ENCODE measurements at regions not wholly inside any gene's neighbourhood (a gene's known extent, or its start where the extent isn't known, plus 50 kb on each side); places are given as distances from the start of the nearest gene placed in this dataset.
"Not testable (repeated sequence)": the region's sequence is repeated elsewhere in the genome, so short reads cannot be mapped to it uniquely, and the experiment has no call there.

DNA sequence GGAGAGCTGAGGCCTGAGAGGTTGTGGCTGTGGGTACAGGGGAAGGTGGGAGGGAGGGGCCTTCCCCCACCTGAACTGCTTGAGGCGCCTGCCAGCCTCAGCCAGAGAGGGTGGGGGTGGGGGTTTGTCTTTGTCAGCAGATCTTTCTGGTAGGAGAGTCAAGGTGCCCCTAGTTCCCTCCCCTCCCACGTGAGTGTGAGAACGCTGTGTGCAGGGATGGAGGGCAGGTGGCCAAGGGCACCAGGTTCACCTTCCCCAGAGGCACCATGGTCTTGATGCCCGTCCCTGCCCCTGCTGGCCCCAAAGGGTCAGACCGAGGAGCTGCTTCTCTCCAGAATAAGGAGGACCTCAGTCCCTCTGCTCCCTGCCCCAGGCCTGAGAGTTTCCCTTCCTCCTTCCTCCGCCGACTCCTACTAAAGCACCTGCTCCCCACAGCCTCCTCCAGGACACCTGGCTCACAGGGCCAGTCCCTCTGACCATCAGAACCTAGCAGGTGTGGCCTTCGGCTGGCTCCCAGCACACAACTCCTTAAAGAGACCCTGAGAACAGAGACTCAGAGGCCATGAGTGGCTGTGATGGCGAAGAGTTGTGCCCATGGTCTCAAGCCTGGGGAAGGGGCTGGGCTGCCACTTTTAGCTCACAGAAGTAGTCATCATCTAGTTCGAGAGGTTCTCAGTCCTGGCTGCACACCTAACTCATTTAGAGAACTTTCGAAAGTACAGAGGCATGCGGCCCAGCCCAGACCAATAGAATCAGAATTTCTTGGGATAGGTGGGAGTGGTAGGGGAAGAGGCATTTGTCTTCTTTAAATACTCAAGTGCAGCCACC is 113.2 kb upstream of the LHX1 start:
- no peak for DNase-seq

DNA sequence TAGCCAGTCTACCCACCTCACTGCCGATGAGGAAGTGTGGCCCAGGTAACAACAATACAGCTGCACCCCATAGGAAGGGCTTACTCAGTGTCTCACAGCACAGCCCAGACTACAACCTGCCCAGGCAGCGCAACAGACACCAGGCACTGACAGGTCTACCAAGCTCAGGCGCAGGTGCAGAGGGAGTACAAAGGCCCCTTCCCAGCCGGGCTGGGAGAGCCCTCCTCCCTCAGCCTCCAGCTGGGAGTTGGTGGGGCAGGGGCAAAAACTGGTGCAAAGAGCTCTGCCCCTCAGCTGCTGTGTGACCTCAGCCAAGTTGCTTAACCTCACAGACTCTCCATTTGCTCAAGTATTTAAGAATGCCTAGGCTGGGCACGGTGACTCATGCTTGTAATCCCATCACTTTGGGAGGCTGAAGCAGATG is 112.6 kb upstream of the LHX1 start:
- no peak for DNase-seq

DNA sequence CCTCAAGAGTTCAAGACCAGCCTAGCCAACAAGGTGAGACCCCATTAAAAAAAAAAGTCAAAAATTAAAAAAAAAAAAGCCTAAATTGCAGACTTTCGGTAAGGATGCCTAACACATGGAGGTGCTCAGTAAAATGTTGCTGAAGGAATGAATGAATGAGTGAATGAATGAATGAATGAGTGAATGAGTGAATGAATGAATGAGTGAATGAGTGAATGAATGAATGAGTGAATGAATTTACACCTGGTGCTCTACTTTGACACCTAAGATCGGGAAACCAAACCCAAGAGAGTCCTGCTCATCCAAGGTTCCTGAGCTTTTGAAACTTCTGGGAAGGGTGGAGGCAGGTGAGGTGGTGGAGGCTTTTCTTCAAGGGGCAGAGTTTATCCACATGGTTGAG is 112.2 kb upstream of the LHX1 start:
- no peak for DNase-seq

DNA sequence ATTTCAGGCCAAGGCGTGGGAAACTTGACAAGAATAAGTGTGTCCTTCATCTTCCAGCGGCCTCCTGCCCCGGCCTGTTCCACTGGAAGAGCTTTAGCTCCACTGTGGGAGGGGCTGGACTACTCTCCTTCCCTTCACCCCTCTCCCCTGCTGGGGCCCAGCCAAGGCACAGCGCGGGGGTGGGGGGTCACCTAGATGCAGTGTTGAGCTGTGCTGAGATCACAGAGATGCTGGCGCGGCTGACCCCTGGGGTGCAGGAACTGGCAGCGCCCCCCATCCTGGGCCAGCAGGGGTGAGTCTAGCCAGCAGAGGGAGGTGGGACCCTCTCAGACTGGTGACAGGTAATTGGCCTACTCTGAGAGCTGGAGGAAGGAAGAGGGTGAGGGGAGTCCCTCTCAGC is 111.8 kb upstream of the LHX1 start:
- no peak for DNase-seq

- DNase-seq, result no peak
Measured at GRCh38 chr17:36825951-36826350, 111.3 kb upstream of the LHX1 start.

DNA sequence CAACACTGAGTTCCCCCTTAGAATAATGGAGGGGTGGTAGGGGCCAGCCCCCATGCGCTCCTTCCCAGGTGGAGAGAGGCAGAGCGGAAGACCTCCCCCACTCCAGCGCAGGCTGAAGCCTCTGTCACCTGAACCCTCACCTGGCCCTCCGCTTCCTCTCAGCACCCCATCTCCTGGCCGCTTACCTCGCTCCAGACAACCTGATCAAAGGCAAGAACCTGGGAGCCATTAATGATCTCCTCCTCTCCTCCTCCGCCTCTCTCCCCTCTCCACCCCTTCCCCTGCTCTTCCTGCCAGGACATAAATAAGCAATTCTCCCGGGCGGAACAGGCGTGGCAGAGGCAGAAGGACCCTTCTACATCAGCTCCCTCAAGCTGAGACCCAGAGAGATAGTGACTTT is 110.2 kb upstream of the LHX1 start:
- no peak for DNase-seq

GRCh38 chr17:36829676-36830075 is 107.6 kb upstream of the LHX1 start:
- DNase-seq, result no peak

DNA sequence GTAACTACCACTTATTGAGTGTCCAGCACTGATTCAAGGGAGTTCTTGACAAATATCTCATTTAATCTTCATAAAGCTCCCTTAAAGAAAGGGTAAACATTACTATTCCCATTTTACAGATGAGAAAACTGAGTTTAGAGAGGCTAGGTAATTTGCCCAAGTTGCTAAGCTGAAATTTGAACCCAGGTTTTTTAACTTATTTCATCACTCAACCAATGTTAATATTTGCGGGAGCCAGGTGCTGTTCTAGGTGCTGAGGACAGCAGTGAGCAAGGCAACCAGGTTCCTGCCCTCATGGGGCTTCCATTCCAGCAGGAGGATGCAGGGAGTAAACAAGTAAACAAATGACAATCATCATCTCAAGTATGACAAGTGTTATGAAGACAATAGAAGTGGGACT is 104.0 kb upstream of the LHX1 start:
- no peak for DNase-seq

- no peak for DNase-seq
Measured at GRCh38 chr17:36835036-36835435, 102.2 kb upstream of the LHX1 start.

DNA sequence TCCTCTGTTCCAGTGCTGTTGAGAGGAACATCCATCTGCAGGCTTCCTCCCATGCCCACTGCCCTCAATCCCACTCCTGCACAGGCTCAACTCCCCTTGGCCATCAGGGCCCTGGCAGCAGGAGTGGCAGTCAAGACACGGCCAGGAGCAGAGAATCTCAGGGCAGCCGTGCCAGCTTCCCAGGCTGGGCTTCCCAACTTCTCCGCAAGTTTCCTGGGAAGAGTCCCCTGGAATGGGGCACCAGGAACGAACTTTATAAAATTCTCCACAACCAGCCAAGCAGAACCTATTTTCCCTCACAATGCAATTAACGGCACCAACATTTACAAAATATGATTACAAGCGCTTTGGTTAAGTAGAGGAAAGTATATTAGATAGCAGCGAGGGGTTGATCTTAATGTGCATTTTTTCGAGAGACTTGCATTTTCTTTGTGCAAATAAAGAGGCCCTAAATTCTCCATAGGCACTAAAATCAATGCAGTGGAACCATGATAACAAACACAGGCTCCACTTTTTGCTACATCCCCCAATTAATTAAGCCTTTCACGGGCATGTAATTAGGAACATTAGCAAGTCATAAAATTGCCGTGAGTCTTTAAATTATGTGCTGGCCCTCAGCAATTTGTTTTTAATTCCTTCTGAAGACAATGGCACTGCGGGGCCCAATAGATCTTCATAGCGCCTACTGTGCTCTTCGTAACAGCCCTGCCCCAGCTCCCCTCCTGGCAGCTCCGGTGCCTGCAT is 99.9 kb upstream of the LHX1 start:
- DNase-seq, result no peak

GRCh38 chr17:36837939-36838272 is 99.4 kb upstream of the LHX1 start:
- DNase-seq, result no peak

DNA sequence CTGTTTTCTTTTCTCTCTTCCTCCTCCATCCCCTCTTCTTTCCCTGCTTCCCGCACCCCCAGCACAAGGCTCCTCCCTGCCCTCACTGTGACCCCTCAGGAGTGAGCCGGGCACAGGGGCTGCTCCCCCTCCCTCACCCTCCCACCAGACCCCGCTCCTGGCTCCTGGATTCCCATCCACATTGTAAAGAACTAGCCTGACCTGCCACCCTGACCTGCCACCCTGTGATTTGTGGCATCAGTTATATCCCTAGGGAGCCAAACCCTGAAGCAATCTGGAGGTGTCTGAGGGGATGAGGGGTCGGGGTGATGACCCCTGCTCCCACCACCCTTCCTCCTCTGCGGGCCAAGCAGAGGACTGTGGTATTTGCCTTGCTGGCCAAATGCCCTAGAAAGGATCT is 98.0 kb upstream of the LHX1 start:
- no peak for DNase-seq

- DNase-seq, result no peak
Measured at GRCh38 chr17:36840796-36841195, 96.5 kb upstream of the LHX1 start.

GRCh38 chr17:36842231-36842819 is 95.0 kb upstream of the LHX1 start:
- DNase-seq, result no peak

DNA sequence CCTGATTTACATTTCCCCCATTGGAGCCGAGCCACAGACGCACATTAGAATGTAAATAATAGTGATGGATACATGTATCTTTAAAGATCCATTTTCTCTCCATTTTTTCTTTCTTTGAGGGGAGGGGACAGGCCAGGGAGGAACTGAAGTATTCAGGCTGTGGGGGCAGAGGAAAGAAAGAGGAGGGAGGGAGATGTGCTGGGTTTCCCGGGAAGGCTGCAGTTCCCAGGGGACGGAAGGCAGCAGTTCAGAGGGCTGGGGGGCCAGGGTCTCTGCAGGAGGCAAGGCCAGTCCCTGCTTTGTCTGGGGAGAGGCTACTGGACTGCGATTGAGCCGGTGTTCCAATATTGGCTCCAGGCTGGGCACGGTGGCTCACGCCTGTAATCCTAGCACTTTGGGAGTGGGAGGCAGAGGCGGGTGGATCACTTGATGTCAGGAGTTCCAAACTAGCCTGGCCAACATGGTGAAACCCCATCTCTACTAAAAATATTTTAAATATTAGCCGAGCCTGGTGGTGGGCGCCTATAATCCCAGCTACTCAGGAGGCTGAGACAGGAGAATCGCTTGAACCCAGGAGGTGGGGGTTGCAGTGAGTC is 94.2 kb upstream of the LHX1 start:
- DNase-seq, result no peak

DNA sequence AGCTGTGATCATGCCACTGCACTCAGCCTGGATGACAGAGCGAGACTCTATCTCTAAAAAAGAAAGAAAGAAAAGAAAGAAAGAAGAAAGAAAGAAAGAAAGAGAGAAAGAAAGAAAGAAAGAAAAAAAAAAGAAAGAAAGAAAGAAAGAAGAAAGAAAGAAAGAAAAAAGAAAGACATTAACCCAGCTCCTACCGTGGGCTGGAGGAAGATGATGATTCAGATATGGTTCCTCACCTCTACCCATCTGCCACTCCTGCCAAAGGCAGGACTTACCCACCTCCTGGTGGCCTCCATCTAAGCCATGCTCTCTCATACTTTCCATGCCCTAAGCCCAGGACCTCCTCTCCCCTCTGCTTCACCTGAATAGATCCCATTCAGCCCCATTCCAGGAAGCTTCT is 93.3 kb upstream of the LHX1 start:
- no peak for DNase-seq

DNA sequence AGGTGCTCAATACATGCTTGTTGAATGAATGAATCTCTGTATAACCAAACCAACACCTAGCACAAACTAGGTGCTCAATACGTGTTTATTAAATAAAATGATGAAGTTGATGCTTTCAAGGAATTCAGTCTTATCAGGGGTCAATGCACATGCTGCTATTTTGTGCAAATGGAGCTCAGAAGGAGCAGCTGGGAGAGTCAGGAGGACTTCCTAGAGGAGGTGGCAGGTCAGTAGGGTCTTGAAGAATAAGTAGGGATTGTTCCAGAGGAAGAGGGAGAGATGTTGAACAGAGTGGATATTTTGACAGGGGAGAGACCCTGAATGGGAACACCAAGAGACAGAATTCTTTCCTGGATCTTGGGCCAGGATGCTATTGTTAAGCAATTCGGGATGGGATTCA is 92.7 kb upstream of the LHX1 start:
- DNase-seq, result no peak

DNA sequence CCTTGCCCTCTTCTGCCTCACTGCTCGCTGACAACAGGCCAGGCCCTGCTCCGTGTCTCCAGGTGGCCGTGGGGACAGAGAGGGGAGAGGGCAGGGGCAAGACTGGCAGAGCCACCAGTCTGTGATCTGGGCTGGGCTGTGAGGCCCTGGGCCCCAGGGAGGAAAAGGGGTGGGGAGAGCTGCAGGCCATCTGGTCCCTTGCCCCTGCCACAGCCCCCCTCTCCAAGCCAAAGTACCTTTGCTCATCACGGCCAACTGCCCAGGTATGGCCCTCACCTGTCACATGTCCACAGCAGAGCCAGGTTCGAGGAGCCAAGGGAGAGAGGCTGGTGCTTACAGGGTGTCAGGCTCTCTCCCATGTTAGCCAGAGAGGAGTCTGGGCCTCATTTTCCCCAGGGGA is 91.4 kb upstream of the LHX1 start:
- no peak for DNase-seq

GRCh38 chr17:36846410-36847292 is 90.6 kb upstream of the LHX1 start:
- no peak for DNase-seq

DNA sequence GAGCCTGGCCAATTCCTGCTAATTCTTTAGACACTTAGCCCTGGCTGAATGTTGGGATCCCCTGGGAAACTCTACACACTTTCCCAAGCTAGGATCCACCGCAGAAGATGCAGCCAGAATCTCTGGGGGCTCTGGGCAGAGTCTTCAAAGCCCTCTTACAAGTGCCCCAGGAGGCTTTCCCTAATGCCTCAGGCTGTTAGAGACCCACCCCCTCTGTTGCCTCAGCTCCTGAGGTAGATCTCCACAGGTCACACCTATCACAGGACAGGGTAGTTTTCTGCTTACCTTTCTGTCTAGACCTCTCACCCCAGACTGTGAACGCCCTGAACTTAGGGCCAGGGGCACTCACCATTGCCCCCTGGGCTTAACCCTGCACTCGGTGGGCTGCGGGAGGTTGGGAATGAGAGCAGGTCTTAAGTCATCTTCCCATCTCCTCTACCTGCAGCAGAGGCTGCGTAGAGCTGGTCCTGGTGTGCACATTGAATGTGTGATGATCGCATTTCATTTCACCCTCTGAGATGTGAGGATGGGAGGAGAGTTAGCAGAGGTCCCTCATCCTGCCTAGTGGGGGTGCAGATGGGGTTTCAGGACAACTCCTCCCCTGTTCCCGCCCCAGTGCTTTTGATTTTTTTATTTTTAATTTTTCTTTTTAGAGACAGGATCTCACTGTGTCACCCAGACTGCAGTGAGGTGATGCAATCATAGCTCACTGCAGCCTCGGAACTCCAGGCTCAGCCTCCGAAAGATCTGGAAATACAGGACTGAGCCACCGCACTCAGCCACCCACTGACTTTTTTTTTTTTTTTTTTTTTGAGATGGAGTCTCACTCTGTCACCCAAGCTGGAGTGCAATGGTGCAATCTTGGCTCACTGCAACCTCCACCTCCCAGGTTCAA is 89.0 kb upstream of the LHX1 start:
- no peak for DNase-seq

- not testable (repeated sequence) for DNase-seq
Measured at GRCh38 chr17:36849020-36849419, 88.3 kb upstream of the LHX1 start.

DNA sequence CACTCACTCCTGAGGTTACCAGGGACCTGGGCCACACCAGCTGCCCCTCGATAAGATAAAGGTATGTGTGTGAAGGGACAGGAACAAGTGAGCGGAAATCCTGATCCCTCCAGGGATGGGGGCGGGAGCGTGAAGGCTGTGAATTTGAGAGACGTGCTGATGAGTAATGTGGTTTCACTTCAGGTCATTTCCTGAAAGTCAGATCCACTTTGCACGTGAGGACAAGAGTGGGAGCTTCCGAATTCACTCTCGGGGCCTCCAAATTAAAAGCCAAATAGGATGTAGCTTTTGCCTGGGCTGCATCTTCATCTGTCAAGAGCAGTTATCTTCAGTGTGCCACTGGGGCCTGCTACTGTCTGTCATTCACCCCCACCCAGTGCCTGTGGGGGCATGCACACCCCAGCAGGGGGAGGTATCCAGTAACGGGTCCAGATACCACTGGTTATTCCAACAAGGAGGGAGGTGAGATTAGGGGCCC is 87.4 kb upstream of the LHX1 start:
- DNase-seq, result no peak

All from activated T-cell treated with anti-CD3 and anti-CD28 coated beads, Interleukin-2, amount 50 U/mL, for 1 hour (primary cell).